H1 (cell line): ENCODE measurements at regions not wholly inside any gene's neighbourhood (a gene's known extent, or its start where the extent isn't known, plus 50 kb on each side); places are given as distances from the start of the nearest gene placed in this dataset.

Source experiments
- BCL11A ChIP-seq, 2 experiments: IDR thresholded peaks; one replicate each; pipeline ENCODE4 v1.6.1; 2011; ENCODE audit warnings: low read depth in 2 of 2, low read length in 2 of 2, mild to moderate bottlenecking in 2 of 2
- CTCF ChIP-seq, 3 experiments: IDR thresholded peaks; 1 replicate in 2 of 3; 2 replicates in 1 of 3; pipeline versions ENCODE4 v1.5.1 to v1.6.1; 2011; ENCODE audit warnings: low read length in 3 of 3, mild to moderate bottlenecking in 3 of 3, inconsistent platforms in 2 of 3, low read depth in 1 of 3, moderate library complexity in 1 of 3; ENCODE audit not compliant: insufficient read depth in 1 of 3; ENCODE audit errors: control extremely low read depth in 1 of 3
- SIRT6 ChIP-seq: IDR thresholded peaks from one replicate; pipeline ENCODE4 v1.7.1; 2012; ENCODE audit warnings: low read length, inconsistent platforms

- TF ChIP-seq CTCF (IDR thresholded peaks at IDR 0.05; ENCODE audit: control extremely low read depth in 1 of 3, insufficient read depth in 1 of 3, low read depth in 1 of 3, low read length in 3 of 3) = peak in 2 of 3 experiments; percentile 19 to 30; a peak in 2 of 4 replicates
- no peak for TF ChIP-seq SIRT6
- no peak for TF ChIP-seq BCL11A (IDR thresholded peaks at IDR 0.05; ENCODE audit: low read depth in 2 of 2, low read length in 2 of 2)
These were observed 171.1 kb upstream of the SKOR2 start for GRCh38 chr18:47422524-47422923.
